Glutamatergic neuron (in vitro differentiated cells): ENCODE measurements at regions not wholly inside any gene's neighbourhood (a gene's known extent, or its start where the extent isn't known, plus 50 kb on each side); places are given as distances from the start of the nearest gene placed in this dataset.

Experiments
- DNase-seq: peaks from one replicate; pipeline ENCODE4 v3.0.0; 2022
- H3K27ac Mint-ChIP-seq: one replicate; pipeline ENCODE4 v1.8.0; 2020; ENCODE audit warnings: mild to moderate bottlenecking, mixed read lengths, inconsistent platforms; ENCODE audit not compliant: unreplicated experiment
- H3K27me3 Mint-ChIP-seq: one replicate; pipeline ENCODE4 v1.8.0; 2020; ENCODE audit warnings: mild to moderate bottlenecking, moderate library complexity, mixed read lengths, inconsistent platforms; ENCODE audit not compliant: unreplicated experiment
- H3K36me3 Mint-ChIP-seq: one replicate; pipeline ENCODE4 v1.8.0; 2020; ENCODE audit warnings: mild to moderate bottlenecking, mixed read lengths, inconsistent platforms; ENCODE audit not compliant: unreplicated experiment
- H3K4me1 Mint-ChIP-seq: one replicate; pipeline ENCODE4 v1.8.0; 2020; ENCODE audit warnings: mild to moderate bottlenecking, low read depth, mixed read lengths, inconsistent platforms; ENCODE audit not compliant: unreplicated experiment
- H3K4me3 Mint-ChIP-seq: one replicate; pipeline ENCODE4 v1.8.0; 2020; ENCODE audit warnings: mild to moderate bottlenecking, mixed read lengths, inconsistent platforms; ENCODE audit not compliant: unreplicated experiment
- H3K9me3 Mint-ChIP-seq: one replicate; pipeline ENCODE4 v1.8.0; 2020; ENCODE audit warnings: mild to moderate bottlenecking, moderate library complexity, mixed read lengths, inconsistent platforms; ENCODE audit not compliant: unreplicated experiment
- CTCF ChIP-seq: fragments of 200-600 bp; sonication (generic); IDR thresholded peaks from one replicate; pipeline ENCODE4 v1.5.0; 2021; ENCODE audit not compliant: partially characterized antibody, unreplicated experiment

- Mint-ChIP-seq H3K27me3 (peaks cover 7% of the 10 kb centered on the region), H3K27ac (no peak overlapping the region), H3K4me3 (no peak overlapping the region), H3K4me1 (no peaks in the 10 kb centered on the region), H3K36me3 (peaks cover 6% of the 10 kb centered on the region), H3K9me3 (peaks cover 20% of the 10 kb centered on the region)
- no peak for TF ChIP-seq CTCF
- DNase-seq, result no peak
Observed at GRCh38 chr22:49564666-49565515, 262.8 kb downstream of the BRD1 start.

GRCh38 chr22:49564054-49564453 lies 263.6 kb downstream of the BRD1 start:
- peaks cover 17% of the 10 kb centered on the region for H3K9me3 Mint-ChIP-seq
- no peak overlapping the region for H3K27ac Mint-ChIP-seq
- H3K27me3 Mint-ChIP-seq, result peaks cover 7% of the 10 kb centered on the region
- no peak for TF ChIP-seq CTCF
- no peak for DNase-seq
- H3K4me1 Mint-ChIP-seq, result no peaks in the 10 kb centered on the region
- H3K4me3 Mint-ChIP-seq, result no peak overlapping the region
- peaks cover 6% of the 10 kb centered on the region for H3K36me3 Mint-ChIP-seq

- H3K4me1 Mint-ChIP-seq, result no peaks in the 10 kb centered on the region
- no peak for DNase-seq
- H3K27me3 Mint-ChIP-seq, result peaks cover 3% of the 10 kb centered on the region
- H3K4me3 Mint-ChIP-seq, result no peak overlapping the region
- H3K27ac Mint-ChIP-seq, result no peak overlapping the region
- H3K36me3 Mint-ChIP-seq, result peaks cover 6% of the 10 kb centered on the region
- H3K9me3 Mint-ChIP-seq, result peaks cover 13% of the 10 kb centered on the region
- no peak for TF ChIP-seq CTCF
Observed at GRCh38 chr22:49562685-49563249, 264.9 kb downstream of the BRD1 start.

GRCh38 chr22:49561976-49562375 lies 265.7 kb downstream of the BRD1 start:
- no peak for DNase-seq
- Mint-ChIP-seq H3K4me1 (no peaks in the 10 kb centered on the region), H3K27ac (no peak overlapping the region), H3K9me3 (peaks cover 11% of the 10 kb centered on the region), H3K36me3 (peaks cover 6% of the 10 kb centered on the region), H3K4me3 (no peak overlapping the region), H3K27me3 (peaks cover 2% of the 10 kb centered on the region)
- no peak for TF ChIP-seq CTCF

DNA sequence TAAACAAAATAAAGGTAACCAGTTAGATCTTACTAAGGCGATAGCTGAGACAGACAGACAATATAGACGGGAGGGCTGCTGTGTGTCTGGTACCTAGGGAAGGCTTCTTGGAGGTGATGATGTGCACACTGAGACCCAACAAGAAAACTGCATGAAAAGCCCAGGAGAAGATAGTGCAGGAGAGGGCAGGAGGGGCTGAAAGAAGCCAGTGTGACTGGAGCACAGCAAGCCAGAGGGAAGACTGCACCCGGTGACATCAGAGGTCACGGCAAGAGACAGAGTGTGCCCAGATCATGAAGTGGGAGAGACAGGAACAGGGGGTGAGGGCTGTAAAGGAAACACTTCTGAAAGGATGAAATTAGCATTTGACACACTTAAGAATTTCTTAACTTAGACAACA lies 266.3 kb downstream of the BRD1 start:
- TF ChIP-seq CTCF, result no peak

More for the DNA sequence above, 266.3 kb downstream of the BRD1 start:
- Mint-ChIP-seq H3K9me3 (peaks cover 10% of the 10 kb centered on the region), H3K27ac (no peak overlapping the region), H3K4me3 (no peak overlapping the region), H3K36me3 (peaks cover 6% of the 10 kb centered on the region), H3K4me1 (no peaks in the 10 kb centered on the region), H3K27me3 (peaks cover 2% of the 10 kb centered on the region)
- DNase-seq, result no peak
